ENCODE measurements at regions not wholly inside any gene's neighbourhood (a gene's known extent, or its start where the extent isn't known, plus 50 kb on each side); places are given as distances from the start of the nearest gene placed in this dataset.
"Not testable (repeated sequence)": the region's sequence is repeated elsewhere in the genome, so short reads cannot be mapped to it uniquely, and the experiment has no call there.

- no peaks in the 10 kb centered on the region for H3K4me1 ChIP-seq
- TF ChIP-seq CTCF (IDR thresholded peaks at IDR 0.05) (no peak), POLR2A (IDR thresholded peaks at IDR 0.05) (no peak)
- intact Hi-C loops (cut with DNase I; ENCODE audit: low total_unique reads), result no loop called here
- H3K36me3 ChIP-seq (ENCODE audit: low read depth, missing control alignments), result no peaks in the 10 kb centered on the region
- DNase-seq, result no peak
- no peaks in the 10 kb centered on the region for H3K27me3 ChIP-seq
- WGBS, 2 donors, result 93 to 95% methylated on average over 10 of the region's 10 CpGs
- no peak overlapping the region for H3K4me3 ChIP-seq
- no peaks in the 10 kb centered on the region for H3K9me3 ChIP-seq
- no peak overlapping the region for H3K27ac ChIP-seq
Measured at GRCh38 chr5:135147294-135148090, 113.5 kb upstream of the PITX1 start.

- no peaks in the 10 kb centered on the region for H3K27me3 ChIP-seq
- H3K9me3 ChIP-seq, result no peaks in the 10 kb centered on the region
- TF ChIP-seq POLR2A (IDR thresholded peaks at IDR 0.05) (no peak), CTCF (IDR thresholded peaks at IDR 0.05) (no peak)
- intact Hi-C loops (cut with DNase I; ENCODE audit: low total_unique reads), result no loop called here
- H3K4me3 ChIP-seq, result no peak overlapping the region
- no peak overlapping the region for H3K27ac ChIP-seq
- no peak for DNase-seq
- 93 to 95% methylated on average over 2 of the region's 2 CpGs for WGBS, 2 donors
- H3K4me1 ChIP-seq, result no peaks in the 10 kb centered on the region
- no peaks in the 10 kb centered on the region for H3K36me3 ChIP-seq (ENCODE audit: low read depth, missing control alignments)
Measured at GRCh38 chr5:135145985-135146384, 112.0 kb upstream of the PITX1 start.

- intact Hi-C loops (cut with DNase I; ENCODE audit: low total_unique reads); DNase-seq; H3K27ac ChIP-seq; H3K27me3 ChIP-seq; H3K4me3 ChIP-seq; H3K4me1 ChIP-seq; H3K9me3 ChIP-seq; H3K36me3 ChIP-seq (ENCODE audit: low read depth, missing control alignments): not testable (repeated sequence)
- WGBS, 2 donors, result 67 to 77% methylated on average over 4 of the region's 4 CpGs
Measured at GRCh38 chr5:135143682-135144081, 109.7 kb upstream of the PITX1 start.

- no peak for TF ChIP-seq CTCF (IDR thresholded peaks at IDR 0.05)
- no peak for TF ChIP-seq POLR2A (IDR thresholded peaks at IDR 0.05)
- no peak for DNase-seq
- Histone ChIP-seq H3K27me3 (no peaks in the 10 kb centered on the region), H3K4me3 (no peak overlapping the region), H3K9me3 (no peaks in the 10 kb centered on the region), H3K36me3 (ENCODE audit: low read depth, missing control alignments) (no peaks in the 10 kb centered on the region), H3K27ac (no peak overlapping the region), H3K4me1 (no peaks in the 10 kb centered on the region)
- 87 to 94% methylated on average over 9 to 13 of the region's 13 CpGs for WGBS, 2 donors
- intact Hi-C loops (cut with DNase I; ENCODE audit: low total_unique reads), result no loop called here
Measured at GRCh38 chr5:135141303-135142268, 107.6 kb upstream of the PITX1 start.

- intact Hi-C loops (cut with DNase I; ENCODE audit: low total_unique reads), result no loop called here
- no peaks in the 10 kb centered on the region for H3K27me3 ChIP-seq
- no peaks in the 10 kb centered on the region for H3K9me3 ChIP-seq
- TF ChIP-seq CTCF (IDR thresholded peaks at IDR 0.05) (no peak), POLR2A (IDR thresholded peaks at IDR 0.05) (no peak)
- no peaks in the 10 kb centered on the region for H3K4me1 ChIP-seq
- H3K4me3 ChIP-seq, result no peak overlapping the region
- WGBS, 2 donors, result 89 to 94% methylated on average over 7 to 9 of the region's 9 CpGs
- no peak overlapping the region for H3K27ac ChIP-seq
- no peak for DNase-seq
- H3K36me3 ChIP-seq (ENCODE audit: low read depth, missing control alignments), result no peaks in the 10 kb centered on the region
Measured at GRCh38 chr5:135140446-135141204, 106.6 kb upstream of the PITX1 start.

All from testis (tissue), 2 donors.